T-helper 2 cell treated with Interferon-gamma antibody and Interleukin-4, amounts not matched to agents 100 ng/mL and 5 ng/mL, for 36 hours (primary cell): ENCODE measurements at regions not wholly inside any gene's neighbourhood (a gene's known extent, or its start where the extent isn't known, plus 50 kb on each side); places are given as distances from the start of the nearest gene placed in this dataset.

Experiments used
- intact Hi-C: fragments of 100-400 bp; cut with micrococcal nuclease; formaldehyde crosslinking; loops from one replicate; pipeline ENCODE4 v1.15.1; 2023

- intact Hi-C loops = loop anchor here (5.0 kb wide), 2 partner anchors 78 to 342 kb away; no protein-coding TSS in a partner anchor
These were observed 173.9 kb upstream of the SLC25A13 start for GRCh38 chr7:96495751-96496216.

GRCh38 chr7:96486681-96487080 lies 164.8 kb upstream of the SLC25A13 start:
- intact Hi-C loops = no loop called here

- intact Hi-C loops = no loop called here
These were observed 162.9 kb upstream of the SLC25A13 start for GRCh38 chr7:96484845-96485244.

- intact Hi-C loops = no loop called here
These were observed 162.2 kb upstream of the SLC25A13 start for GRCh38 chr7:96484091-96484490.

- intact Hi-C loops = no loop called here
These were observed 159.9 kb upstream of the SLC25A13 start for GRCh38 chr7:96481796-96482195.

GRCh38 chr7:96479015-96479645 lies 157.2 kb upstream of the SLC25A13 start:
- intact Hi-C loops = loop anchor here (10.0 kb wide), 2 partner anchors 194 to 636 kb away; partner anchors contain the start of gene SDHAF3

- intact Hi-C loops = loop anchor here (2.0 to 10.0 kb wide), 3 partner anchors 187 to 643 kb away; partner anchors contain the start of genes SDHAF3 and SEM1
These were observed 149.7 kb upstream of the SLC25A13 start for GRCh38 chr7:96471606-96472005.

GRCh38 chr7:96452146-96452545 lies 130.2 kb upstream of the SLC25A13 start:
- intact Hi-C loops = no loop called here

- intact Hi-C loops = no loop called here
These were observed 127.2 kb upstream of the SLC25A13 start for GRCh38 chr7:96449094-96449493.

- intact Hi-C loops = no loop called here
These were observed 125.3 kb upstream of the SLC25A13 start for GRCh38 chr7:96447109-96447645.

- intact Hi-C loops = no loop called here
These were observed 119.7 kb upstream of the SLC25A13 start for GRCh38 chr7:96441436-96442084.

GRCh38 chr7:96440328-96440727 lies 118.4 kb upstream of the SLC25A13 start:
- intact Hi-C loops = no loop called here

GRCh38 chr7:96436880-96437279 lies 115.0 kb upstream of the SLC25A13 start:
- intact Hi-C loops = no loop called here

GRCh38 chr7:96430356-96430755 lies 108.5 kb upstream of the SLC25A13 start:
- intact Hi-C loops = no loop called here

- intact Hi-C loops = no loop called here
These were observed 105.2 kb upstream of the SLC25A13 start for GRCh38 chr7:96427143-96427542.

GRCh38 chr7:96426685-96427084 lies 104.8 kb upstream of the SLC25A13 start:
- intact Hi-C loops = no loop called here

GRCh38 chr7:96426027-96426426 lies 104.1 kb upstream of the SLC25A13 start:
- intact Hi-C loops = no loop called here

GRCh38 chr7:96424411-96424810 lies 102.5 kb upstream of the SLC25A13 start:
- intact Hi-C loops = no loop called here

- intact Hi-C loops = no loop called here
These were observed 100.5 kb upstream of the SLC25A13 start for GRCh38 chr7:96422388-96422787.

GRCh38 chr7:96418581-96418980 lies 96.7 kb upstream of the SLC25A13 start:
- intact Hi-C loops = loop anchor here (5.0 to 10.0 kb wide), 8 partner anchors 79 to 594 kb away; partner anchors contain the start of gene SEM1

GRCh38 chr7:96417784-96418183 lies 95.9 kb upstream of the SLC25A13 start:
- intact Hi-C loops = loop anchor here (5.0 to 10.0 kb wide), 8 partner anchors 80 to 595 kb away; partner anchors contain the start of gene SEM1

- intact Hi-C loops = loop anchor here (5.0 to 10.0 kb wide), 8 partner anchors 81 to 596 kb away; partner anchors contain the start of gene SEM1
These were observed 94.7 kb upstream of the SLC25A13 start for GRCh38 chr7:96416599-96416998.
